ENCODE measurements at regions not wholly inside any gene's neighbourhood (a gene's known extent, or its start where the extent isn't known, plus 50 kb on each side); places are given as distances from the start of the nearest gene placed in this dataset.

- DNase-seq (ENCODE audit: low read depth, low spot score): no peak
Observed at GRCh38 chr2:200252265-200253067, 54.0 kb upstream of the SPATS2L start.

GRCh38 chr2:200253639-200254038, 52.9 kb upstream of the SPATS2L start:
- DNase-seq (ENCODE audit: low read depth, low spot score): no peak

GRCh38 chr2:200254773-200255172, 51.7 kb upstream of the SPATS2L start:
- no peak for DNase-seq (ENCODE audit: low read depth, low spot score)

- DNase-seq (ENCODE audit: low read depth, low spot score): no peak
Observed at GRCh38 chr2:200255549-200255948, 50.9 kb upstream of the SPATS2L start.

Measured in iPS DF 19.7 (cell line).